GM06990 (cell line): ENCODE measurements at regions not wholly inside any gene's neighbourhood (a gene's known extent, or its start where the extent isn't known, plus 50 kb on each side); places are given as distances from the start of the nearest gene placed in this dataset.

Source experiments
- DNase-seq: peaks from one replicate; pipeline ENCODE4 v3.0.0-alpha.2; 2011; ENCODE audit not compliant: insufficient read length; ENCODE audit errors: extremely low read depth
- H3K27me3 ChIP-seq: replicated peaks from 2 replicates; pipeline ENCODE4 v1.6.0; 2011; ENCODE audit warnings: low read length; ENCODE audit not compliant: control insufficient read depth, insufficient read depth
- H3K36me3 ChIP-seq: 2 replicates; pipeline ENCODE4 v1.5.1; 2011; ENCODE audit warnings: low read length; ENCODE audit not compliant: control insufficient read depth, insufficient read depth
- H3K4me3 ChIP-seq: replicated peaks from 2 replicates; pipeline ENCODE4 v1.5.1; 2011; ENCODE audit warnings: low read depth, mild to moderate bottlenecking, control low read depth, low read length
- TF ChIP-seq, protein P1 (sequence below): IDR thresholded peaks from 2 replicates; pipeline ENCODE4 v1.5.1; 2011; ENCODE audit warnings: low read length, control low read depth, mild to moderate bottlenecking, inconsistent platforms; ENCODE audit not compliant: insufficient read depth, poor library complexity, severe bottlenecking

DNA sequence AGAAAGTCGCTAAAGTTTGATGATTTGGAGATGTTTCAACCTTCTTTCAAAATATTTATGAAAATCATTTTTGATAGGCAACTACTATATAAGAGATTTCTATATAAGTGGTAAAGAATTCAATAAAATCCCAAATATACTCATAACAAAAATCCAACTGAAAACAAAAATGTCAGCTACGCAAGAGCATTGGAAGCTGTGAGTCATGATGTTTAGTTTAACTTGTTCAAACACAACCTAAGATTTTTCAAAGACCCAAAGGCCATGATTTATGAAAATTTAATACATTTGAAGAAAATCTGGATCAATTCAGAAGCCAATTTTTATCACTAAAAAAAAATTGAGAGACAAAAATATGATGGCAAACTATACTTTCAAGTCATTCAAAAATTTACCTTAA lies 226.6 kb downstream of the MZT1 start:
- Histone ChIP-seq H3K4me3 (no peak overlapping the region), H3K36me3 (no peaks in the 10 kb centered on the region), H3K27me3 (no peaks in the 10 kb centered on the region)
- no peak for DNase-seq
- TF ChIP-seq, protein P1, sequence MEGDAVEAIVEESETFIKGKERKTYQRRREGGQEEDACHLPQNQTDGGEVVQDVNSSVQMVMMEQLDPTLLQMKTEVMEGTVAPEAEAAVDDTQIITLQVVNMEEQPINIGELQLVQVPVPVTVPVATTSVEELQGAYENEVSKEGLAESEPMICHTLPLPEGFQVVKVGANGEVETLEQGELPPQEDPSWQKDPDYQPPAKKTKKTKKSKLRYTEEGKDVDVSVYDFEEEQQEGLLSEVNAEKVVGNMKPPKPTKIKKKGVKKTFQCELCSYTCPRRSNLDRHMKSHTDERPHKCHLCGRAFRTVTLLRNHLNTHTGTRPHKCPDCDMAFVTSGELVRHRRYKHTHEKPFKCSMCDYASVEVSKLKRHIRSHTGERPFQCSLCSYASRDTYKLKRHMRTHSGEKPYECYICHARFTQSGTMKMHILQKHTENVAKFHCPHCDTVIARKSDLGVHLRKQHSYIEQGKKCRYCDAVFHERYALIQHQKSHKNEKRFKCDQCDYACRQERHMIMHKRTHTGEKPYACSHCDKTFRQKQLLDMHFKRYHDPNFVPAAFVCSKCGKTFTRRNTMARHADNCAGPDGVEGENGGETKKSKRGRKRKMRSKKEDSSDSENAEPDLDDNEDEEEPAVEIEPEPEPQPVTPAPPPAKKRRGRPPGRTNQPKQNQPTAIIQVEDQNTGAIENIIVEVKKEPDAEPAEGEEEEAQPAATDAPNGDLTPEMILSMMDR = no peak

DNA sequence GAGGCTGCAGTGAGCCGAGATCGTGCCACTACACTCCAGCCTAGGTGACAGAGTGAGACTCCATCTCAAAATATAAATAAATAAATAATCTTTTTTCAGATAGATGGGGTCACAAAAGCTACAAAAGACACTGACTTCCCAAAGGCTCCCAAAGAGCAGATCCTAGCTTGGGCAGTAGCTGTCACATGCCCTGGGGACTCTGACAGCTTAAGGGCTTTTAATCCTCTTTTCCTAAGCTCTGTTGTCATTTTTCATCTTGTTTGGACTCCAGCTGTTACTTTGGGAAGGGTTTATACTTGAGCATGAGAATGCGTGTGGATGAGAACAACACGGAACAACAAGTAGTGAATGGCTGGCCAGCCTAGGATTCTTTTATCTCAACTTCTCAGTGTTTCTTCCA lies 231.7 kb downstream of the MZT1 start:
- no peak overlapping the region for H3K4me3 ChIP-seq
- H3K36me3 ChIP-seq = no peaks in the 10 kb centered on the region
- H3K27me3 ChIP-seq = no peaks in the 10 kb centered on the region
- no peak for DNase-seq
- TF ChIP-seq, protein P1 = no peak

DNA sequence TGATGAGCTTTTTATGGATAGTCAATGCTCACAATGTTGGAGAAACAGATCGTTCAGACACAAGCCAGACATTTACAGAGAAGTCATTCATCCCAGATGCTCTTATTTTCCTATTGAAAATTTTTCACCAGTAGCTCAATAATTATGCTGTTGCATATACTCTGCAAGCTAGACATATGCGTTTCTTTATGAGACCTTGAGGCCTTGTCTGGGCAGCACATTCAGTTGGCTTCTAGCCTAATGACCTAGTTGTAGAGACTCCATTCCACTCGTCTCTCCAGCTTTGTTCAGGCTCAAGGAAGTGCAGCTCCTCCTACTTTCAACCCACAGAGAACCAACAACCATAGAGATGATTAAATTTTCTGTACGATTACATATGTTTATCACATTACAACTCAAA lies 237.7 kb downstream of the MZT1 start:
- TF ChIP-seq, protein P1 = no peak
- H3K4me3 ChIP-seq = no peak overlapping the region
- H3K27me3 ChIP-seq = no peaks in the 10 kb centered on the region
- no peak for DNase-seq
- no peaks in the 10 kb centered on the region for H3K36me3 ChIP-seq

DNA sequence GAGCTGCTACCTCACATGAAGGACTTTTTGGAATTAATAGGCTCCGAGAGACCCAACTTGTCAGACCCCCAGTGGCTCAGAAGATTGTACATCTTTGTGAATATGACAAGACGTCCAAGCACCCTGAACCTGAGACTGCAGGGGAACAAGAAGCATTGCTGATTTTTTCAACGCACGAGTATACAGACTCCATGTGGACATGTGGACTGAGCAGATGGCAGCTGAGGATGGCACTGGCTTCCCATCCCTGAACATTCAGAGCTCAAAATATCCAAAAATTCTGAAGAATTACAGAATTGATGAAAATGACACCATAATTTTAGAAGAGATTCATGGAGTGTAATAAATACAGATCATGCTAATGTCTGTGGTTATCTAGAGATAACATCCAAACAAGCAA lies 254.1 kb downstream of the MZT1 start:
- TF ChIP-seq, protein P1 = no peak
- DNase-seq = no peak
- H3K36me3 ChIP-seq = no peaks in the 10 kb centered on the region

DNA sequence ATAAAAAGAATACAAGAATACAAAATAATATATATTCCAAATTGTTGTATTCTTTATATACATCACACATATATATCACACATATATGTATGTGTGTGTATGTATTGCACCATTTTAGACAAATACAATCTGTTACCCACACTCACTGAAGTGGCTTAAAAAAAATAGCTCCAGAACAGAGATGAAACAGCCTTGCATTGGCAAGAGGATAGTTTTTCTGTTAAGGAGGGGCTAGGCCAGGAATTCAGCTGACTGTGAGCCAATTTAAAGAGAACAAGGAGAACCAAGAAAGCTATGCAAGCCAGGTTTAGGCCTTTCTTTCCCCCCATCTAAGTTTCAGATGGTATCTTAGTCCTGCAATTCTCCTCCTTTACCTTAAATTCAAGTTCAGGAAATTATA lies 257.5 kb downstream of the MZT1 start:
- no peaks in the 10 kb centered on the region for H3K36me3 ChIP-seq
- H3K4me3 ChIP-seq = no peak overlapping the region
- H3K27me3 ChIP-seq = no peaks in the 10 kb centered on the region
- DNase-seq = no peak
- TF ChIP-seq, protein P1 = no peak

More for the DNA sequence above, 254.1 kb downstream of the MZT1 start:
- Histone ChIP-seq H3K4me3 (no peak overlapping the region), H3K27me3 (no peaks in the 10 kb centered on the region)

DNA sequence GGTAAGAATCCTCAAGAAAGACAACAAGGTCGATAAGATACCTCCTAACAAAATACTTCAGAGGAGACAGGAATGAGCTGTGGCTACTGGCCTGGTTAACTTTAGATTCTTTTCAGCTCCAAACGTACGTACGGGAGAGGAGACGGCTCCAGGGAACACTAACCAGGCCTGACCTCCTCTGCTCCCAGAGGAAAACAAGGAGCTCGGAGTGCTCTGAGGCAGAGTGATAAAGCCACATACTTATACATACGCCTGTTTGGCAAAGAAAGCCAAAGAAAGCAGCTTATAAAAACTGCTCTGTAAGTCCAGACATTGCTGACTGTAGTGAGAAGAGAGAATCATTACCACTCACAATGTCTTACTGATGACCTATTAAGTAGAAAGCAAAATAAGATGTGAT lies 263.9 kb downstream of the MZT1 start:
- Histone ChIP-seq H3K4me3 (no peak overlapping the region), H3K36me3 (no peaks in the 10 kb centered on the region), H3K27me3 (no peaks in the 10 kb centered on the region)
- TF ChIP-seq, protein P1 = no peak
- no peak for DNase-seq
